ENCODE measurements at regions not wholly inside any gene's neighbourhood (a gene's known extent, or its start where the extent isn't known, plus 50 kb on each side); places are given as distances from the start of the nearest gene placed in this dataset.

- TF ChIP-seq, protein P1, sequence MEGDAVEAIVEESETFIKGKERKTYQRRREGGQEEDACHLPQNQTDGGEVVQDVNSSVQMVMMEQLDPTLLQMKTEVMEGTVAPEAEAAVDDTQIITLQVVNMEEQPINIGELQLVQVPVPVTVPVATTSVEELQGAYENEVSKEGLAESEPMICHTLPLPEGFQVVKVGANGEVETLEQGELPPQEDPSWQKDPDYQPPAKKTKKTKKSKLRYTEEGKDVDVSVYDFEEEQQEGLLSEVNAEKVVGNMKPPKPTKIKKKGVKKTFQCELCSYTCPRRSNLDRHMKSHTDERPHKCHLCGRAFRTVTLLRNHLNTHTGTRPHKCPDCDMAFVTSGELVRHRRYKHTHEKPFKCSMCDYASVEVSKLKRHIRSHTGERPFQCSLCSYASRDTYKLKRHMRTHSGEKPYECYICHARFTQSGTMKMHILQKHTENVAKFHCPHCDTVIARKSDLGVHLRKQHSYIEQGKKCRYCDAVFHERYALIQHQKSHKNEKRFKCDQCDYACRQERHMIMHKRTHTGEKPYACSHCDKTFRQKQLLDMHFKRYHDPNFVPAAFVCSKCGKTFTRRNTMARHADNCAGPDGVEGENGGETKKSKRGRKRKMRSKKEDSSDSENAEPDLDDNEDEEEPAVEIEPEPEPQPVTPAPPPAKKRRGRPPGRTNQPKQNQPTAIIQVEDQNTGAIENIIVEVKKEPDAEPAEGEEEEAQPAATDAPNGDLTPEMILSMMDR (IDR thresholded peaks at IDR 0.05), result no peak
- TF ChIP-seq POLR2A (IDR thresholded peaks at IDR 0.05), result no peak
Observed at GRCh38 chr9:21746550-21746949, 55.9 kb upstream of the MTAP start.

All from adrenal gland (tissue), 5 donors.